Endodermal cell (in vitro differentiated cells): ENCODE measurements at regions not wholly inside any gene's neighbourhood (a gene's known extent, or its start where the extent isn't known, plus 50 kb on each side); places are given as distances from the start of the nearest gene placed in this dataset.
A peak's percentile ranks its signal among the peaks of the same experiment; 100 is the strongest.
"Not testable (repeated sequence)": the region's sequence is repeated elsewhere in the genome, so short reads cannot be mapped to it uniquely, and the experiment has no call there.

ENCODE experiments used
- DNase-seq: peaks from one replicate; pipeline ENCODE4 v3.0.0-alpha.2; 2017
- H3K27ac ChIP-seq: 2 replicates; pipeline ENCODE4 v1.5.1; 2013; ENCODE audit warnings: mild to moderate bottlenecking, low read depth, low read length, moderate library complexity
- H3K27me3 ChIP-seq: 2 replicates; pipeline ENCODE4 v1.6.1; 2013; ENCODE audit warnings: mild to moderate bottlenecking, low read length, moderate library complexity; ENCODE audit not compliant: insufficient read depth, control insufficient read depth, poor library complexity, severe bottlenecking
- H3K36me3 ChIP-seq: 2 replicates; pipeline ENCODE4 v1.7.0; 2013; ENCODE audit warnings: mild to moderate bottlenecking, low read length, moderate library complexity; ENCODE audit not compliant: control insufficient read depth, insufficient read depth
- H3K4me1 ChIP-seq: one replicate; pipeline ENCODE4 v1.7.0; 2013; ENCODE audit warnings: low read length; ENCODE audit not compliant: control insufficient read depth, insufficient read depth
- H3K4me3 ChIP-seq: 2 replicates; pipeline ENCODE4 v1.5.1; 2013; ENCODE audit warnings: mild to moderate bottlenecking, low read length, moderate library complexity
- H3K9ac ChIP-seq: 2 replicates; pipeline ENCODE4 v1.6.1; 2013; ENCODE audit warnings: mild to moderate bottlenecking, low read length, moderate library complexity; ENCODE audit not compliant: poor library complexity, severe bottlenecking; ENCODE audit errors: extremely low read depth
- H3K9me3 ChIP-seq: 2 replicates; pipeline ENCODE4 v1.6.1; 2013; ENCODE audit warnings: mild to moderate bottlenecking, low read length, moderate library complexity; ENCODE audit not compliant: control insufficient read depth
- H3K27ac Mint-ChIP-seq: 2 replicates; pipeline ENCODE4 v1.8.0; 2020; ENCODE audit warnings: mixed read lengths
- H3K27me3 Mint-ChIP-seq: 2 replicates; pipeline ENCODE4 v1.8.0; 2021; ENCODE audit warnings: mild to moderate bottlenecking, mixed read lengths; ENCODE audit not compliant: insufficient read depth
- H3K36me3 Mint-ChIP-seq: 2 replicates; pipeline ENCODE4 v1.8.0; 2020; ENCODE audit warnings: low read depth, mixed read lengths
- H3K4me1 Mint-ChIP-seq: 2 replicates; pipeline ENCODE4 v1.8.0; 2020; ENCODE audit warnings: mixed read lengths
- H3K4me3 Mint-ChIP-seq: 2 replicates; pipeline ENCODE4 v1.8.0; 2020; ENCODE audit warnings: mild to moderate bottlenecking, moderate library complexity, mixed read lengths
- H3K9me3 Mint-ChIP-seq: 2 replicates; pipeline ENCODE4 v1.8.0; 2020; ENCODE audit warnings: mild to moderate bottlenecking, mixed read lengths
- WGBS, 2 experiments: methylation state at CpG; one replicate each; pipeline versions ENCODE4 v1.1.5 to v1.1.7; 2013; ENCODE audit warnings: missing lambda C conversion rate in 2 of 2, mixed read lengths in 1 of 2; ENCODE audit not compliant: insufficient coverage in 1 of 2, insufficient read length in 1 of 2; 5-methylcytosine and 5-hydroxymethylcytosine counted together
- TF ChIP-seq, protein P1 (sequence below): fragments of 200-600 bp; sonication (generic); conservative IDR thresholded peaks from 2 replicates; pipeline ENCODE4 v1.5.0; 2021; ENCODE audit warnings: antibody characterized with exemption, mild to moderate bottlenecking

DNA sequence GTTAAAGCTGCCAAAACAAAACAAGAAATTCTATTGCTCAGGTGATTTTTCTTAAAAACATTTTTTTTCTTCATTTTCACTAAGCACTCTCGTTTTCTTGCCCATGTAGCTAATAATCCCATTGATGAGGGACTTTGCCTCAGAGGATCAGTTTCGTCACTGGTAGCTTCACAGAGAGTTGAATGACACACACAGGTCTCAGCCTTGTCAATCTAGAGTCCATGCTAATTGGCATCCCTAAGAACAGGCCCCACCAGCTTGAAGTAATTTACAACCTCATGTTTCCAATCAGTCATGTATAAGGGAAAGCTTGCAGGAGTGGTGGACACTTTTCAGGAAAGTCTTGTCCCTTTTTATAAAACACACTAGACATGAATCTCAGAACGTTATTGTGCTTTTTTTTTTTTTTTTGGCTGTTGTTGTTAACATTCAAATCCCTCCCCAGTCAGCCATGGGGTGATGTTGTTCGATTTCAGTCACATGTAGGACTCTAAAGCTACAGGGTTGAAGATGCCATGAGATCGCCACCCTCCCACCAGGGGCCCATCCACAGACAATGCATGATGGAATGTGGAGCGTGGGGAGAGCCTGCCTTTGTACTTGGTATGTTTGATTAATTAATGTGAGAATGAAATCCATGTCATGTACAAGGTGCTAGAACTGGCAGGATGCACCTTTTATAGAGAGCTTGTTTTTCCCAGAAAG lies 232.4 kb upstream of the FZD8 start:
- no peak overlapping the region for H3K9ac ChIP-seq
- H3K9me3 Mint-ChIP-seq, result peaks cover 4% of the 10 kb centered on the region
- DNase-seq, result no peak
- H3K4me1 ChIP-seq, result peaks cover 14% of the 10 kb centered on the region
- H3K9me3 ChIP-seq, result peaks cover 6% of the 10 kb centered on the region
- no peaks in the 10 kb centered on the region for H3K36me3 ChIP-seq
- peak overlapping the region; percentile 61 for H3K27ac ChIP-seq
- H3K36me3 Mint-ChIP-seq, result no peaks in the 10 kb centered on the region
- H3K4me3 ChIP-seq, result no peak overlapping the region
- WGBS, 2 experiments, result 62 to 71% methylated on average over 2 to 6 of the region's 6 CpGs
- peak overlapping the region; percentile 81 for H3K27ac Mint-ChIP-seq
- TF ChIP-seq, protein P1, sequence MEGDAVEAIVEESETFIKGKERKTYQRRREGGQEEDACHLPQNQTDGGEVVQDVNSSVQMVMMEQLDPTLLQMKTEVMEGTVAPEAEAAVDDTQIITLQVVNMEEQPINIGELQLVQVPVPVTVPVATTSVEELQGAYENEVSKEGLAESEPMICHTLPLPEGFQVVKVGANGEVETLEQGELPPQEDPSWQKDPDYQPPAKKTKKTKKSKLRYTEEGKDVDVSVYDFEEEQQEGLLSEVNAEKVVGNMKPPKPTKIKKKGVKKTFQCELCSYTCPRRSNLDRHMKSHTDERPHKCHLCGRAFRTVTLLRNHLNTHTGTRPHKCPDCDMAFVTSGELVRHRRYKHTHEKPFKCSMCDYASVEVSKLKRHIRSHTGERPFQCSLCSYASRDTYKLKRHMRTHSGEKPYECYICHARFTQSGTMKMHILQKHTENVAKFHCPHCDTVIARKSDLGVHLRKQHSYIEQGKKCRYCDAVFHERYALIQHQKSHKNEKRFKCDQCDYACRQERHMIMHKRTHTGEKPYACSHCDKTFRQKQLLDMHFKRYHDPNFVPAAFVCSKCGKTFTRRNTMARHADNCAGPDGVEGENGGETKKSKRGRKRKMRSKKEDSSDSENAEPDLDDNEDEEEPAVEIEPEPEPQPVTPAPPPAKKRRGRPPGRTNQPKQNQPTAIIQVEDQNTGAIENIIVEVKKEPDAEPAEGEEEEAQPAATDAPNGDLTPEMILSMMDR, result no peak
- H3K4me3 Mint-ChIP-seq, result no peak overlapping the region
- H3K27me3 Mint-ChIP-seq, result no peaks in the 10 kb centered on the region
- no peaks in the 10 kb centered on the region for H3K27me3 ChIP-seq
- peaks cover 40% of the 10 kb centered on the region for H3K4me1 Mint-ChIP-seq

DNA sequence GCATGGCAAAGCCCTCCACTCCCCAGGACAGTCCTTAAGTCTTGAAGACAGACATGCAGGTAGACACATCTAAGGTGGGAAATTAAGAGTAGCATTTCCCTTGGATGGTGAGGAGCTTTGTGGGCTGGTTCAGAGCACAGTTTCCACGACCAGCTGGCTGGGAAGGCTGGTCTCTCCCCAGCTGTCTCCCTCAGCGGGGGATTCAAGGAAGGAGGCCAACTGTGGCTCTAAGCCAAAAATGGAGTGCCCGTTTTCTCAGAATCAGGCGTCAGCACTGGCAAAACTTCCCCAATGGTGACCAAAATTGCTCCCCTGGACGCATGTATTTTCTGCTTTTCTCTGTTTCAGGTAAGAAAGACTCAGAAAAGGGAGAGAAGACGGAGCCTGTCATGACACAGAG lies 230.6 kb upstream of the FZD8 start:
- no peak overlapping the region for H3K4me3 Mint-ChIP-seq

DNA sequence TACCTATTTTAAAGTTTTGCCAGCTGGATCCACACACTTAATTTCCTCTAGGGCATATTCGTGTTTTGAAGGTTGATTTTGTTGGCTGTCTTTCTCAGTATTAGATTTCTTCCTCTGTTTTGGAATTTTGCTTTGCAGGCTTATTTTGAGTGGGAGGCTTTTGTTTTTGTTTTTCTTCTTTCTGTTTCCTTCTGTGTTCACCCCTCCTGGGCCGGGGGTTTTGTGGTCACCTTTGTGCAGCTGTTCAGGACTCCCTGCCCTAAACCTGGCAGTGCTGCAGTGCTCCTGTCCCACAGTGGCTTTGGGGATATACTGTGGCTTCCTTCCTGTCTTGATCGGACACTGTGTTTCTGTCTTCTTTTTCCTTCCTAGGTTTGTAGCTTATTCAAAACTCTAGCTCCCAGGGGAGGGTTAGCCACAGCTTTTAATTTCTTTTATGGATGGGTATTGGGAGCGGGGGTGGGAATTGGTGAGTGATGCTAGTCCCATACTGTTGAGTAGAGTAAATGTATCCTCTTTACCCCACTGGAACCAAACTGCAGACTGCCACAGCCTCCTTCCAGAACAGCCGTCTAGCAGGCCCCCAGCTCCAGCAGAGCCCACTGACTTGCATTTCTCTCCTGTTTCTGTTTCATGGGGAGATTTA lies 228.7 kb upstream of the FZD8 start:
- TF ChIP-seq, protein P1, result no peak
- peaks cover 9% of the 10 kb centered on the region for H3K4me1 ChIP-seq
- Mint-ChIP-seq H3K36me3 (no peaks in the 10 kb centered on the region), H3K9me3 (peaks cover 6% of the 10 kb centered on the region), H3K27ac (no peak overlapping the region), H3K4me1 (peaks cover 28% of the 10 kb centered on the region), H3K27me3 (no peaks in the 10 kb centered on the region), H3K4me3 (no peak overlapping the region)
- peak; percentile 47 for DNase-seq
- no peak overlapping the region for H3K9ac ChIP-seq
- no peaks in the 10 kb centered on the region for H3K36me3 ChIP-seq
- H3K27ac ChIP-seq, result no peak overlapping the region
- WGBS, 2 experiments, result 67 to 88% methylated on average over 1 to 5 of the region's 5 CpGs
- H3K4me3 ChIP-seq, result no peak overlapping the region
- H3K27me3 ChIP-seq, result no peaks in the 10 kb centered on the region
- H3K9me3 ChIP-seq, result no peaks in the 10 kb centered on the region

More for the DNA sequence above, 230.6 kb upstream of the FZD8 start:
- Mint-ChIP-seq H3K27me3 (no peaks in the 10 kb centered on the region), H3K4me1 (peaks cover 38% of the 10 kb centered on the region), H3K27ac (no peak overlapping the region), H3K36me3 (no peaks in the 10 kb centered on the region), H3K9me3 (peaks cover 4% of the 10 kb centered on the region)
- TF ChIP-seq, protein P1, result no peak
- Histone ChIP-seq H3K4me3 (no peak overlapping the region), H3K9ac (no peak overlapping the region), H3K9me3 (no peaks in the 10 kb centered on the region), H3K27me3 (no peaks in the 10 kb centered on the region), H3K4me1 (peaks cover 14% of the 10 kb centered on the region), H3K36me3 (no peaks in the 10 kb centered on the region), H3K27ac (no peak overlapping the region)
- no peak for DNase-seq
- 86 to 92% methylated on average over 5 to 6 of the region's 6 CpGs for WGBS, 2 experiments

DNA sequence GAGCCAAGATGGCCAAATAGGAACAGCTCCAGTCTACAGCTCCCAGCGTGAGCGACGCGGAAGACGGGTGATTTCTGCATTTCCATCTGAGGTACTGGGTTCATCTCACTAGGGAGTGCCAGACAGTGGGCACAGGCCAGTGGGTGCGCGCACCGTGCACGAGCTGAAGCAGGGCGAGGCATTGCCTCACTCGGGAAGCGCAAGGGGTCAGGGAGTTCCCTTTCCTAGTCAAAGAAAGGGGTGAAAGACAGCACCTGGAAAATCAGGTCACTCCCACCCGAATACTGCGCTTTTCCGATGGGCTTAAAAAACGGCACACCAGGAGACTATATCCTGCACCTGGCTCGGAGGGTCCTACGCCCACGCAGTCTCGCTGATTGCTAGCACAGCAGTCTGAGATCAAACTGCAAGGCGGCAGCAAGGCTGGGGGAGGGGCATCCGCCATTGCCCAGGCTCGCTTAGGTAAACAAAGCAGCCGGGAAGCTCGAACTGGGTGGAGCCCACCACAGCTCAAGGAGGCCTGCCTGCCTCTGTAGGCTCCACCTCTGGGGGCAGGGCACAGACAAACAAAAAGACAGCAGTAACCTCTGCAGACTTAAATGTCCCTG lies 216.7 kb upstream of the FZD8 start:
- WGBS, 2 experiments, result 54% methylated on average over 21 of the region's 25 CpGs; no CpG with 5 or more reads in 1 of the 2 experiments
- not testable (repeated sequence) for H3K27me3 ChIP-seq, H3K4me1 Mint-ChIP-seq, H3K4me3 ChIP-seq, H3K36me3 ChIP-seq, H3K27ac ChIP-seq, H3K4me1 ChIP-seq, H3K27me3 Mint-ChIP-seq, H3K9ac ChIP-seq, H3K36me3 Mint-ChIP-seq, H3K9me3 ChIP-seq
- Mint-ChIP-seq H3K4me3 (peak overlapping the region; percentile 64), H3K27ac (peak overlapping the region; percentile 93), H3K9me3 (peaks cover 21% of the 10 kb centered on the region)
- peak; percentile 71 for DNase-seq
